ENCODE measurements at regions not wholly inside any gene's neighbourhood (a gene's known extent, or its start where the extent isn't known, plus 50 kb on each side); places are given as distances from the start of the nearest gene placed in this dataset.
A peak's percentile ranks its signal among the peaks of the same experiment; 100 is the strongest.
"Not testable (repeated sequence)": the region's sequence is repeated elsewhere in the genome, so short reads cannot be mapped to it uniquely, and the experiment has no call there.

DNA sequence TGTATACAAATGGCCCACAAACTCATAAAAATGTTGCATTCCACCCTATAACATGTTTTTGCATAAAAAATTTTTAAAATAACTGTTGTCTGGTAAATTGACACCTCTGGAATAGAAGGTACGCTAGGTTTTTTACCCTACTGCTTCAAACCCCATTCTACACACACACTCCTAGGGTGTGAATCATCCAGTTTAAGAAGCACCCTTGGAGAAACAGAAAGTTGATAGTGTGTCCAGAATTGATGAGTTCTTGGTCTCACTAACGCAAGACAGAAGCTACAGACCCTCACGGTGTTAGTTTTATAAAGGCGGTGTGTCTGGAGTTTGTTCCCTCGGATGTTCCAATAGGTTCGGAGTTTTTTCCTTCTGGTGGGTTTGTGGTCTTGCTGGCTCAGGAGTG is 158.5 kb downstream of the KLRB1 start:
- DNase-seq: no peak

GRCh38 chr12:9448648-9449047 is 159.1 kb downstream of the KLRB1 start:
- not testable (repeated sequence) for DNase-seq

DNA sequence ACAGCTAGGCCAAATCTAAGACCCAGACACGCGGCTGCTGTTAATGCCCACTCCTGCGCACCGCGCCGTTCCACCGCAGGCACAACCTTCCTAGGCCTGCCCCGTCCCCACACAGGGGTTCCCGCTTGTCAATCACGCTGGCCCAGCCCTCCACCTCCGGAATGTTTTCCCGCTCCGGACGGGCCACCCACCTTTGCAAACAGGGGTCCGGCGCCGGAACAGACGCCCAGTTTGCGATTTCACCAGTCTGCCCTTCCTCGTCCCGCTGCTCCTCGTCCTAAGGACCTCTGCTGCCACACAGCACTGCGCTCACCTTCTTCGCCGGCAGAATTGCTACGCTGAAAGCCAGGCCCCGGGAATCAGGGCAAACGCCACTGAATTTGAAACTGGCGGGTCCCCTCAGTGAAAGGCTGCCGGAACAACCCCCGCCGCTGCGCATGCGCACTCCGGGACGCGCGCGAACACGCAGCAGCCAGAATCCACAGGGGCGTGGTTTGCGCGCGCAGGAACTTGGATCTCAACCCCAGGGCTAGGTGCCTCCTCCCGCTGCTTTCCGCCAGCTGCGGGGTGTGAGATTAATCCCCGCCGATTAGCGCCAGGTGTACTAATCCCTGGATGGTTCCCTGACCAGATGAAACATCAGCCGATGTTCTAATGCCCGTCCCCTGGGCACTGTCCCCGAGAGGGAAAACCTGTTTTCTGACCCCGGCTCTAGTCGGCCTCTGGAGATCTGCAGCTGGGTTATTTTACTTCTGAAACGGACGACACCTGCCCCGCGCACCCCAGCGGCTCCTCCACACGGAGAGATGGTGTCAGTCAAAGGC is 159.7 kb downstream of the KLRB1 start:
- peak; percentile 93 for DNase-seq

DNA sequence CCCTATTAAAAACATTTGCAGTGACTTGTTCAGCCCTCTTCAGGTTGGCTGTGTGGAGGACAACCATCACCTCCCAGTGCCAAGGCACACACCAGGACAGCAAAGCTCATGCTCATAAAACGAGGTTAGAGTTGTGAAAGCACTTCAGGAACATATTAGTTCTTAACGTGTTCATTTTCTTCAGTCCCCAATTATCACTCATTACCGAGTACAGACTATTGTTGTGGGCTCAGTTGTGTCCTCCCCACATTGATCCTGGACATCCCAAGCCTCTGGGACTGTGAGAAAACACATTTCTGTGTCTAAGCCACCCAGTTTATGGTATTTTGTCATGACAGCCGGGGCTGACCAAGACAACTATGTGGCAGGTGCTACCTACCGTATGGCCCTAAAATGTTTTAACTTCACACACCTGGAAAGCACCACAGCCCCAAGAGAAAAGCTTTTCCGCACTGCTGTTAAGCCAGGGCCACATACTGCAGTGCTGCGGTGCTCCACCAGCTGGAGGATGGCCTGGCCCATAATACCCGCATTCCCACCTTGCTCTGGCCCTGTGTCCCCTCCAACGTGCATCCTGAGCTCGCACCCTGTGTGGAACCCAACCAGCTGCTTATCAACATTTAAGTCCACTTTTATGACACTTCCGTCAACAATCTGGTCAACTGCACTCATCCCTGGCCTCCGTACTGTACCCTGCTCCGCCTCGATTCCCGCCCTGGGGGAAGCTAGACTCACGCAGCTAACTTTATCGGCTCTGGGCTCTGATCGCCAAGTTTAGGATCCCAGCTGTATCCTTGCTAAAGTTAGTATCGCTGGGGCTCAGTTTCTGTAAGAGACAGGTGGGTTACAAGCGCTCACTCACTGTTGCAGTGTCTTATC is 160.6 kb downstream of the KLRB1 start:
- DNase-seq: peak; percentile 14

DNA sequence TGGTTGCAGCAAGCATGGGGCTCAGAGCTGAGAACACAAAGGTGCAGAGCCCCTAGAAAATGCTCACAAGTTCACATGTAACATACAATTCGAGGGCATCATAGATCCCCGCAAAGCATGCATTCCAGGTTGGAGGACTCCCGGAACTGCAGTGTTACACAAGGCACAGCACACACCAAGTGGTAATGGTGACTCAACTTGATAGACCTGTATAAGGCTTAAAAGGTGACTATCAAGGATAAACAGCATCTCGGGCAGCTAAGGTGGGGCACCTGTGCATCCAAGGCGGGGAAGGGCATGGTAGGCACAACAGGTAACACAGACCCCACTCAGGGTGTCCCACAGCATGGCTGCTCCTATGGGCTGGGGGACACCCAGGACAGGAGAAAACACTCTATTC is 167.3 kb downstream of the KLRB1 start:
- DNase-seq: not testable (repeated sequence)

DNA sequence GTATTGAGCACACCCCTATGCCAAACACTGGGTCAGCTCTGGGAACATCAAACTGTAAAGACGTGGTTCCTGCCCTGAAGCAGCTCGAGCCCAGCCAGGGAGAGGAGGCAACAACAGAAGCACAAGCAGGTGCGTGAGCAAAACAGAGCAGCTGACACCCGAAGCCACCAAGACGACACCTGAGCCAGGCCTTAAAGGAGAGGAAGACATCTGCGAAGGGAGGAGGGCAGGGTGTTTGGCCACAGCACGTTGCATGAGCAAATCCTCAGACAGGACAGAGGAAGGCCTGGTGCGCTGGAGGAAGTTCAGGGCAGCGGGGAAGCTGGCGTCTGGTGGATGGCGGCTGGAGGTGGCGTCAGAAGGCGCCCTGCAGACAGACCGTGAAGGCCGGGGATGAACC is 172.0 kb downstream of the KLRB1 start:
- DNase-seq: not testable (repeated sequence)

DNA sequence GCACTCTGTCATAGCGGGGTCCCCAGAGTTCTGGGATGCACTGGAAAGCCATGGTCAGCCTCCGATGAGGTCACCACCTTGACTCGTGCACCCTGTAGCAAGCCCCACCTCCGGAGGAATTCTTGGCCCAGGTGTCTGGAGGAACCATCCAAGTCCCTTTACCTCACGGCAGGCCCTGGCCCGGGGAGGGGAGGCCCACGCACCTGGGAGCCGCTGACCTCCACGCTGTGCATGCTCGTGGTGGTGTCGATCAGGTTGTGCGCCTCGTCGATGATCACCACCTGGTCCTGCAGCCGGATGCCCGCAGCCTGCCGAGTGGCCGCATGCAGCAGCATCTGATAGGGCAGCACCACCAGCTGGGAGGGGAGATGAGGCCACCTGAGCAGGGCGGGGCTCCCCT is 177.3 kb downstream of the KLRB1 start:
- DNase-seq: not testable (repeated sequence)

DNA sequence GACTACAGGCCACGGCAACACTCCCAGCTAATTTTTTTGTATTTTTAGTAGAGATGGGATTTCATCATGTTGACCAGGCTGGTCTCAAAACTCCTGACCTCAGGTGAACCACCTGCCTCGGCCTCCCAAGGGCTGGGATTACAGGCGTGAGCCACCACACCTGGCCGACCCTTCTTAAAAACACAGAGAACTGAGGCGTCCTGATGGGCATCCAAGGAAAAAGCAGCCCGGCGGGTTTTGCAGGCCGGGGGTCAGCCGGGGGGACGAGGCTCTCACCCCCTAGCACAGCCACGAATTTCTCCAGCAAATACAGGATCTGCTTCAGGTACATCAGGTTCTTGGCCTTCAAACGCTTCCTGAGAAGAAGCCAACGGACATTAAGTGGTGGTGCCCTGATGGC is 178.9 kb downstream of the KLRB1 start:
- DNase-seq: not testable (repeated sequence)

GRCh38 chr12:9425429-9425828 is 182.3 kb downstream of the KLRB1 start:
- not testable (repeated sequence) for DNase-seq

- DNase-seq: not testable (repeated sequence)
Measured at GRCh38 chr12:9424175-9424740, 183.5 kb downstream of the KLRB1 start.

GRCh38 chr12:9422689-9423088 is 185.0 kb downstream of the KLRB1 start:
- DNase-seq: not testable (repeated sequence)

- not testable (repeated sequence) for DNase-seq
Measured at GRCh38 chr12:9421520-9422086, 186.1 kb downstream of the KLRB1 start.

DNA sequence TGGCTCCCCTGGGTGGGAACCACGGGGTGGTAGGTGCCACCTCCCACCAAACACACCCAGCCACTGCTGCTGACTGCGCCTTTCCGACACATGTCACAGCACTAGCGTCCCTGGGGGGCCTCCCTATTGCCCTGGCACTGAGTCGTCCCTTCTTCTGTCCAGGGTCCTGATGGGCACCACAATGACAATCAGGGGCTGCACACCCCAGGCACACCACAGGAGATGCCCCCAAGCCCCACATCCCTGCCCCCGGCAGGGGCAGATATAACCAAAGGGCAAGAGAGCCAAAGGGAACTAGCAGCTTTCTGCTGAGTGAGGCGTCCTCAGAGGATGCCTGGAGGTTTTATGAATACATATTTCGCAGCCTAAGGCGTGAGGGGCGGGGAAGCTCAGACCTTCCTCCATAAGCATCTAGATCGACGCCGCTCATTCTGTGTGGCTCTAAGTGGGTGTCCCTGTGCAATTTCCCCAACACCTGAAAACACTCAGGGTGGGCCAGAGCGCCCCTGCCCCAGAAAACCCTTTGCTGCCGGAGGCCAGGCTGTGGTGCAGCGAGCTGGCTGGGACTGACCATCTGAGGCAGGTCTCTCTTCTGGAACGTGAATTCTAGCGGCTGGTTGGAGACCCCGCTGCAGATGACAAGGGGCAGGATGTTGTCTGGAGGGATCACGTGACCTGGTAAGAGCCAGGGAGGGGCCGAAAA is 186.7 kb downstream of the KLRB1 start:
- not testable (repeated sequence) for DNase-seq

DNA sequence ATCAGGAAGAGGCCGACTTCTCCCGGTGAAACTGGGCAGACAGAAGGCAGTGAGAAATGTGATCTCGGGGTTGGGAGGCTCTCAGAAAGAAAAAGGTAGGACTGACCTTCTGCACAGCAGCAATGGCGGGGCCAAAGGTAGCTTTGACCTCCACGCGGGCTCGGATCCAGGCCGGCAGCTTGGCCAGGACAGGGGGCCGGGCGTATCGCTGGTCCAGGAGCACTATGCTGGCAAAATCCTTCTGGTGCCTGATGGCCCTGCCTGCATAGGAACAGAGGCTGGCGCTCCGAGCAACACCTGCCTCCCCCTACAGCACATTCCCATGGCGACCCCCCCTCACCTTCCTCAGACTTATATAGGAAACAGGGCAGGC is 189.1 kb downstream of the KLRB1 start:
- DNase-seq: not testable (repeated sequence)

DNA sequence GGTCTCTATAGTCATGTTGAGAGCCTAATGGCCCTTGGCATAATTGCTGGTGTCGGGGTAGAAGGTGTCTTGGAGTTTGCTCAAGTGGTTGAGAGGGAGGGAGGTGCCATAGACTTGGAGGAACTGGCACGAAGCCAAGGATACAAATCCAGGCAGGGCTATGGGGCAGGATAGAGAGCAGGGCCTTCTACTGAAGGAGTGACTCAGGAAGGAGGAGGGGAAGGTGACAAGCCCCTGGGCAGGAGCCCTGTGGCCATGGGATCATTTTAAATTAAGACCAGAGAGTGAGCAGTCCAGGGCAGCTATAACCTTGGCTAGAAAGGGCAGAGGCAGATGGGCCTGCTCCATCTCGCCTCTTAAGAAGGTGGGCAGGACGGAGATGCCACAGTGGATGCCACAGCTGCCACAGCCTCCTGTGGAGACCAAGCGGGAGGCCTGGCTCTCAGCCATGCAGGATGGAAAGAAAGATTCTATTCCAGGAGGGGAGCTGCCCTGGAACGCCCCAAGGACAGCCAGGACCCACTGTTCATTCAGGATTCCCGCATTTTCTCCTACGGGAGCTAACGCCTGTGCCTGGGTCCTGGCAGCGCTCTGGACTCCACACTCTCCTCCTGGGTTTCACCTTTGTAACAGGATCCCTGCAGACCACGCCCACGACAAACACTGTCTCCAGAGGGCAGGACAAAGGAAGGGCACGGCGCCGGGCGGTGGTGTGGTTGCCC is 189.6 kb downstream of the KLRB1 start:
- DNase-seq: not testable (repeated sequence)

DNA sequence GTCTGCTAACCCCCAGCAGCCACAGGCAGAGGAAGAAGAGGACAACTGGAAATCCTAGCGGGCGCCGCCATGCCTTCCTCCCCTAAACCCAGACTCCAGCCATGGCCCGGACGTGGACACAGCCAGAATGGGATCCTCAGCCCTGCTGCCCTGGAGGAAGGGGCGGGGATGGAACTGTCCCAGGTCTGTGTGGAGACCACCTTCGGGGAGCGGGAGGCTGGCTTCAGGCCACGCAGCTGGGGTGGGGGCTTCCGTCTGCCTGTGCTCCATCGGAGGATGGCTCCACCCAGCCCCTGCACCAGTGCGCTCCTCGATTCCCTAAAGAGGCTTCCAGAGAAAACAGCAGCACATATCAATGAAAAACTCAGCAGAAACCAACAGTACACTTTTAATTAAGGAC is 190.4 kb downstream of the KLRB1 start:
- not testable (repeated sequence) for DNase-seq

- DNase-seq: not testable (repeated sequence)
Measured at GRCh38 chr12:9416346-9416745, 191.4 kb downstream of the KLRB1 start.

DNA sequence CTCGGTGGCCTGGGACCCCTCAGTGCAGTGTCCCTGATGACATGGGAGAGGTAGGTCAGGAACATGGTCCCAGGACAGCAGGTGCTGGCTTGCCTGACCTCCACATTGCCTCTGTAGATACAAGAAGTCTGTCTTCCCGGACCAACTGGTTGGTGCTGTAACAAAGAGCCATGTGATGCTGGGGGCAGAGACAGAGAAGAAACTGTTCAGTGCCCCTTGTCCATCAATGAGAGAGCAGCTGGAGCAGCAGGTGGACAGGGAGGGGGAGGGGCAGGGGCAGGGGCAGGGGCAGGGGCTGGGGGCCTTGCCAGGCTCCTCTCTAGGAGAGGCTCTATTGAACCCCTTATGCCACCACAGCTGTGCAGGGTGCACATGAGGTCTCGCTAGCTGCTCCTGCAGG is 191.8 kb downstream of the KLRB1 start:
- not testable (repeated sequence) for DNase-seq

GRCh38 chr12:9413862-9414261 is 193.9 kb downstream of the KLRB1 start:
- not testable (repeated sequence) for DNase-seq

DNA sequence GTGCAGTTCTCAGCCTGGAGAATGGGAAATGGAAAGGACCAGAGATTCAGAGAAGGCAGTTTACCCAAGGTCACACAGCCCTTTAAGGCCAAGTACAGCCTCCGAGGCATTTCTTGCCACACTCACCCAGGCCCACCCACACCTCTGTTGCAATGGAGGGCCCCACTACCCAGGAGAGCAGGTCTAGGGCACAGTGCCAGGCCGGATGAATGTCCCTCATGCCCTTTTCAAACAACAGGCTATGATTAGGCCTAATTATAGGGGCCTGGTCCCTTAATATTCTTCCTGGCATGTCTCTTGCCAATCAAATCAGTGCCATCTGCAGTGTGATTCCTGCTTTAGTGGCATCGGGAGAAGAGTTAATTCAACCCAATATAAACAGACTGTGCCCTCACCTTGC is 195.3 kb downstream of the KLRB1 start:
- DNase-seq: not testable (repeated sequence)

- not testable (repeated sequence) for DNase-seq
Measured at GRCh38 chr12:9411616-9412268, 196.0 kb downstream of the KLRB1 start.

Data from activated CD4-positive, alpha-beta T cell treated with anti-CD3 and anti-CD28 coated beads, Interleukin-10, Interleukin-2, amounts not matched to agents 100 ng/mL and 50 ng/mL, durations not matched to agents 16 hours and 8 hours (primary cell).